ENCODE measurements at regions not wholly inside any gene's neighbourhood (a gene's known extent, or its start where the extent isn't known, plus 50 kb on each side); places are given as distances from the start of the nearest gene placed in this dataset.

GRCh38 chr13:74064805-74065312, 69.3 kb downstream of the KLF12 start:
- in situ Hi-C loops (cut with MboI; ENCODE audit: low sequenced_read_pairs): no loop called here
- intact Hi-C loops (cut with micrococcal nuclease): loop anchor here (10.0 kb wide), 1 partner anchor 140 kb away; no protein-coding TSS in a partner anchor
- peak overlapping the region; percentile 27 for H2BK5ac ChIP-seq (ENCODE audit: low read depth, low read length, poor library complexity, severe bottlenecking)
- H3K9me1 ChIP-seq (ENCODE audit: insufficient read depth, low read length): peaks cover 3% of the 10 kb centered on the region; the same call in 1 of the 2 replicates
- dilution Hi-C loops (cut with HindIII; ENCODE audit: low sequenced_read_pairs, unreplicated experiment): no loop called here
- WGBS, 2 experiments (ENCODE audit: extremely low coverage in 2 of 2, insufficient read length in 1 of 2): 0% methylated on average over 1 of the region's 1 CpG; no CpG with 5 or more reads in 1 of the 2 experiments
- no peak overlapping the region for H3K23ac ChIP-seq (ENCODE audit: low read depth, low read length)
- H4K8ac ChIP-seq (ENCODE audit: low read depth in 2 of 2, low read length in 2 of 2): no peak overlapping the region
- no peaks in the 10 kb centered on the region for H3K27me3 ChIP-seq (ENCODE audit: control insufficient read depth, insufficient read depth, low read length)
- no peaks in the 10 kb centered on the region for H3K36me3 ChIP-seq (ENCODE audit: control insufficient read depth, insufficient read depth, low read length)
- no peak overlapping the region for H4K91ac ChIP-seq (ENCODE audit: insufficient read depth, low read depth, low read length)
- ATAC-seq (ENCODE audit: low read depth) (peak; percentile 24), DNase-seq (peak; percentile 82)
- H4K5ac ChIP-seq (ENCODE audit: low read depth, low read length): no peak overlapping the region
- no peak overlapping the region for H3K56ac ChIP-seq (ENCODE audit: extremely low read depth, insufficient read depth, low read length)
- peaks cover 12% of the 10 kb centered on the region for H3K4me1 ChIP-seq (ENCODE audit: control insufficient read depth, insufficient read depth, low read length)
- no peak overlapping the region for H3K4me3 ChIP-seq (ENCODE audit: insufficient read depth, low read depth, low read length)
- H4K20me1 ChIP-seq (ENCODE audit: insufficient read depth, low read length): peaks cover 6% of the 10 kb centered on the region; the same call in 1 of the 2 replicates
- POLR2A ChIA-PET (ENCODE audit: unreplicated experiment): no interaction called here
- H3K4me2 ChIP-seq (ENCODE audit: low read depth, low read length): no peak overlapping the region
- H3K9ac ChIP-seq (ENCODE audit: low read depth, low read length): no peak overlapping the region
- H2AK9ac ChIP-seq (replicated peaks; ENCODE audit: low read depth, low read length, poor library complexity): no peak overlapping the region
- no TSS peak for BruUV-seq (replicated peaks)
- peaks cover 21 to 60% of the 10 kb centered on the region in 2 experiments for H3K79me1 ChIP-seq (ENCODE audit: low read depth in 1 of 2, low read length in 2 of 2)
- no peak overlapping the region for H2BK120ac ChIP-seq (ENCODE audit: low read depth, low read length)
- TF ChIP-seq MAFK (IDR thresholded peaks at IDR 0.05; ENCODE audit: low read depth, low read length) (no peak), BHLHE40 (IDR thresholded peaks at IDR 0.05; ENCODE audit: low read depth, low read length) (no peak), NFE2L2 (IDR thresholded peaks at IDR 0.05; ENCODE audit: low read depth, low read length) (no peak), CEBPB (IDR thresholded peaks at IDR 0.05; ENCODE audit: low read depth, low read length) (no peak), POLR2A (IDR thresholded peaks at IDR 0.05; ENCODE audit: low read depth, low read length) (no peak), FOS (IDR thresholded peaks at IDR 0.05; ENCODE audit: low read depth, low read length) (no peak), RFX5 (IDR thresholded peaks at IDR 0.05; ENCODE audit: low read depth, low read length) (no peak), MAZ (IDR thresholded peaks at IDR 0.05; ENCODE audit: borderline replicate concordance, low read depth, low read length) (no peak), RCOR1 (IDR thresholded peaks at IDR 0.05; ENCODE audit: insufficient replicate concordance, low read length) (no peak), CHD1 (IDR thresholded peaks at IDR 0.05; ENCODE audit: low read depth, low read length) (no peak), USF2 (IDR thresholded peaks at IDR 0.05; ENCODE audit: low read depth, low read length) (no peak), SMC3 (IDR thresholded peaks at IDR 0.05; ENCODE audit: low read depth, low read length) (no peak), MXI1 (IDR thresholded peaks at IDR 0.05; ENCODE audit: borderline replicate concordance, low read depth, low read length) (no peak)
- H3K27ac ChIP-seq (ENCODE audit: insufficient read depth, low read length): no peak overlapping the region
- H2BK15ac ChIP-seq (ENCODE audit: low read depth, low read length): no peak overlapping the region
- no peak overlapping the region for H2BK20ac ChIP-seq (ENCODE audit: low read depth, low read length)
- H2AFZ ChIP-seq (replicated peaks; ENCODE audit: low read length, poor library complexity): no peak overlapping the region
- H3K18ac ChIP-seq (ENCODE audit: low read depth, low read length): no peak overlapping the region
- no peak overlapping the region for H3K14ac ChIP-seq (replicated peaks; ENCODE audit: low read depth, low read length)
- no peak overlapping the region for H3K4ac ChIP-seq (ENCODE audit: low read depth, low read length)
- no peaks in the 10 kb centered on the region for H3K9me3 ChIP-seq (ENCODE audit: control insufficient read depth, insufficient read depth, low read length)
- CTCF ChIA-PET: no interaction called here
- no peak overlapping the region for H2AK5ac ChIP-seq (ENCODE audit: low read depth, low read length)
